OCI-LY3 (cell line): ENCODE measurements at regions not wholly inside any gene's neighbourhood (a gene's known extent, or its start where the extent isn't known, plus 50 kb on each side); places are given as distances from the start of the nearest gene placed in this dataset.

Source experiments
- H2AFZ ChIP-seq: fragments of 200-600, 300-600 bp; shearing (Covaris generic); 2 replicates; pipeline ENCODE4 v1.6.0; 2014; ENCODE audit warnings: antibody characterized with exemption, low read depth, low read length
- H3K27ac ChIP-seq: fragments of 200-600, 300-600 bp; sonication (generic); 2 replicates; pipeline ENCODE4 v1.5.1; 2014; ENCODE audit warnings: mild to moderate bottlenecking, low read length, moderate library complexity, mixed read lengths
- H3K27me3 ChIP-seq: fragments of 200-600, 300-600 bp; sonication (generic); 2 replicates; pipeline ENCODE4 v1.6.1; 2014; ENCODE audit warnings: low read depth, low read length, mixed read lengths
- H3K36me3 ChIP-seq: fragments of 200-600, 300-600 bp; sonication (generic); replicated peaks from 2 replicates; pipeline ENCODE3; 2014; ENCODE audit warnings: low read depth, low read length, mixed read lengths
- H3K4me1 ChIP-seq: fragments of 300-600, 200-600 bp; sonication (generic); 2 replicates; pipeline ENCODE4 v1.6.1; 2014; ENCODE audit warnings: low read length, mixed read lengths
- H3K4me2 ChIP-seq: fragments of 200-600, 300-600 bp; sonication (generic); 2 replicates; pipeline ENCODE4 v1.6.1; 2014; ENCODE audit warnings: low read length, mixed read lengths
- H3K4me3 ChIP-seq: fragments of 300-600, 200-600 bp; sonication (generic); 2 replicates; pipeline ENCODE4 v1.5.1; 2014; ENCODE audit warnings: antibody characterized with exemption, mild to moderate bottlenecking, low read length, moderate library complexity
- H3K79me2 ChIP-seq: fragments of 300-600, 200-600 bp; shearing (Covaris generic); 2 replicates; pipeline ENCODE4 v1.6.1; 2014; ENCODE audit warnings: mild to moderate bottlenecking, low read length, mixed read lengths
- H3K9ac ChIP-seq: fragments of 300-600, 200-600 bp; shearing (Covaris generic); 2 replicates; pipeline ENCODE4 v1.6.0; 2014; ENCODE audit warnings: mild to moderate bottlenecking, low read length, moderate library complexity
- H3K9me3 ChIP-seq: fragments of 200-600, 300-600 bp; shearing (Covaris generic); 2 replicates; pipeline ENCODE4 v1.6.1; 2014; ENCODE audit warnings: low read length, mixed read lengths; ENCODE audit not compliant: insufficient read depth
- H4K20me1 ChIP-seq: fragments of 200-600, 300-600 bp; sonication (generic); 2 replicates; pipeline ENCODE4 v1.6.1; 2016; ENCODE audit warnings: low read length, mixed read lengths; ENCODE audit not compliant: insufficient read depth
- EZH2phosphoT487 ChIP-seq: fragments of 200-600 bp; shearing (Covaris generic); IDR thresholded peaks from 2 replicates; pipeline ENCODE4 v1.6.1; 2018; ENCODE audit warnings: antibody characterized with exemption, mixed run types, low read depth
- TF ChIP-seq, protein P1 (sequence below): fragments of 200-600, 300-600 bp; sonication (generic); IDR thresholded peaks from 2 replicates; pipeline ENCODE4 v1.5.1; 2014; ENCODE audit warnings: antibody characterized with exemption, low read length, low read depth

DNA sequence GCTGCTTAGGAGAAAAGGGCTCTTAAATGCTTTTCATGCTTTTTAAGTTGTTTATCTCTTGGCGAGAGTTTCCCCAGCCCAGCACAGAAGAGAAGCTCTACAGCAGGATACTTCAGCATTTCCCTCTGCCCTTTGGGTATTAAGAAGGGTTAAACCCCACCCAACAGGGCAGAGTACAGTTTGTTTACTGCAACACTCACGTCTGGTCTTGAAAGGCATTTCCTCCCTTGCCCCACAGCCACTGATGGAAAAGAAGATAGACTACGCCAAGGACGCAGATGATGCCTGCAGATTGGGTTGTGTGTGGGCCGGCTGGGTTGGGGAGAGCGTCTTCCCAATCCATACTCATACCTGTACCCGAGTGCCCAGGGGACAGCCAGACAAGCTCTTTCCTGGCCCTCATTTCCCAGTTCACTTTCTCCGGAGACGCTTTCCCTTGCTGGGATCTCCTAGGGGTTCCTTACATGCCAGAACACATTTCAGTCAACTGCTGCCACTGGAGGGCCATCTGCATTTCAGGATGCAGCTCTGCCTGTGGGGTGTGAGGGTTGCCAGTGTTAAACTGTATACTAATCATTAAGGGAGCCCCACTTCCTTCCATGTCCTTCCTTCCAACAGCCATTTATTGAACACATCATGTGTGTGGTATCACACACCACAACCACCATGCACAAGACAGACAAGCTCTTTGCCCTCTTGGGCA is 96.5 kb upstream of the DHX15 start:
- TF ChIP-seq, protein P1, sequence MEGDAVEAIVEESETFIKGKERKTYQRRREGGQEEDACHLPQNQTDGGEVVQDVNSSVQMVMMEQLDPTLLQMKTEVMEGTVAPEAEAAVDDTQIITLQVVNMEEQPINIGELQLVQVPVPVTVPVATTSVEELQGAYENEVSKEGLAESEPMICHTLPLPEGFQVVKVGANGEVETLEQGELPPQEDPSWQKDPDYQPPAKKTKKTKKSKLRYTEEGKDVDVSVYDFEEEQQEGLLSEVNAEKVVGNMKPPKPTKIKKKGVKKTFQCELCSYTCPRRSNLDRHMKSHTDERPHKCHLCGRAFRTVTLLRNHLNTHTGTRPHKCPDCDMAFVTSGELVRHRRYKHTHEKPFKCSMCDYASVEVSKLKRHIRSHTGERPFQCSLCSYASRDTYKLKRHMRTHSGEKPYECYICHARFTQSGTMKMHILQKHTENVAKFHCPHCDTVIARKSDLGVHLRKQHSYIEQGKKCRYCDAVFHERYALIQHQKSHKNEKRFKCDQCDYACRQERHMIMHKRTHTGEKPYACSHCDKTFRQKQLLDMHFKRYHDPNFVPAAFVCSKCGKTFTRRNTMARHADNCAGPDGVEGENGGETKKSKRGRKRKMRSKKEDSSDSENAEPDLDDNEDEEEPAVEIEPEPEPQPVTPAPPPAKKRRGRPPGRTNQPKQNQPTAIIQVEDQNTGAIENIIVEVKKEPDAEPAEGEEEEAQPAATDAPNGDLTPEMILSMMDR: no peak
- no peak for TF ChIP-seq EZH2phosphoT487
- H3K79me2 ChIP-seq: no peaks in the 10 kb centered on the region
- no peak overlapping the region for H3K4me3 ChIP-seq
- H3K27me3 ChIP-seq: peaks cover 23% of the 10 kb centered on the region; the same call in 1 of the 2 replicates
- no peaks in the 10 kb centered on the region for H3K9me3 ChIP-seq
- no peaks in the 10 kb centered on the region for H3K36me3 ChIP-seq
- H2AFZ ChIP-seq: no peak overlapping the region
- no peak overlapping the region for H3K4me2 ChIP-seq
- H3K4me1 ChIP-seq: no peaks in the 10 kb centered on the region
- H3K9ac ChIP-seq: no peak overlapping the region
- H4K20me1 ChIP-seq: no peaks in the 10 kb centered on the region
- H3K27ac ChIP-seq: no peak overlapping the region

DNA sequence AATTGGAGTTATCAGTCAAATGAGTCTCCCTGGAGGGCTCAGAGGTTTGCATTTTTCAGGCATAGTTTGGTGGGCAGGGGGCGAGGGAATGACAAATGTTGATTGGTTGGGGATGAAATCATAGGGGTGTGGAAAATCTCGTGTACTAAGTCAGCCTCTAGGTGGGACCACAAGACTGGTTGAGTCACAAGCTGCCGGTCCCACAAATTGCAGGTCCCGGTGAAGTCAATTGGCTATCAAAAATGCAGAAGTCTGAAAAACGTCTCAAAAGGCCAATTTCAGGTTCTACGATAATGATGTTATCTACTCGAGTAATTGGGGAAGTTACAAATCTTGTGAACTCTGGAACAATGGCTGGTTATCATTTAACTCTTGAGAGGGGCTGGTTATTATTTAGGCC is 98.8 kb upstream of the DHX15 start:
- Histone ChIP-seq H3K4me1 (no peaks in the 10 kb centered on the region), H4K20me1 (no peaks in the 10 kb centered on the region), H3K4me3 (no peak overlapping the region), H3K27ac (no peak overlapping the region), H3K4me2 (no peak overlapping the region), H2AFZ (no peak overlapping the region), H3K79me2 (no peaks in the 10 kb centered on the region), H3K9ac (no peak overlapping the region), H3K27me3 (peaks cover 17% of the 10 kb centered on the region; the same call in 1 of the 2 replicates), H3K9me3 (no peaks in the 10 kb centered on the region), H3K36me3 (no peaks in the 10 kb centered on the region)
- TF ChIP-seq, protein P1: no peak
- TF ChIP-seq EZH2phosphoT487: no peak

DNA sequence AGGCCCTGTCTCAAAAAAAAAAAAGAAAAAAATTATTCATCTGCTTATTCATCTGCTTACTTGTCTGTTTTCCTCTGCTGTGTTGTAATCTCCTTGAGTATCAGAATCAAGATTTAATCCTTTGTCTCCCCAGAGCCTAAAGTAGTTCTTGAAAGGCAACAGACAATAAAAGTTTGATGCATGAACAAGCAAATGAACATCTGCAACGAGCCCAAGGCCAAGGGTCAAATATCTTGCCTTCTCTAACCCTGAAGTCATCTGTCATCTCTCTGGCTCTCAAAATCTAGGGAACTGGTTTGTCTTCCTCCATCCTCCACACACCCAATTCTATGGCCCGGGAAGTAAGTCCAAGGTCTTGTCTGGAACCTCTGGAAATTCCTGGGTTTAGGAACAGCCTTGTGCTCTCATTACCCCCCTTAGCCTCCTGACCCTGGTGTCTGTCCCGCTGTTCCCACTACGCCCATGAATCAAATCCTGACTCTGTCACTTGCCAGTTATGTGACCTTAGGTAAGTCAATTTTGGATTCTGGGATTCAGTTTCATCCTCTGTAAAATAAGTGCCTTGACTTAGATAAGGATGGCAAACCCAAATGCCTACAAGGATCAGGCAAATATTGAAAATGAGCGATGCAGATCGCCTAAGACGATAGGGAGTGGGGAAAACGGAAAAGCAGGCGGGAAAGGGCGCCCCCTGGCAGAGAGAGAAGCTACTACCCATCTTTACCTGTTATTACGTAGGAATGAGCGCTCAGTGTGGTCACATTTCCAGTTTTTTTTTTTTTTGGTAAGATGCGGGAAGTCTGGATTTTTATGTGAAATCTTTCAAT is 102.7 kb upstream of the DHX15 start:
- TF ChIP-seq, protein P1: peak; percentile 54
- no peak for TF ChIP-seq EZH2phosphoT487
- Histone ChIP-seq H3K4me1 (no peaks in the 10 kb centered on the region), H3K27ac (no peak overlapping the region), H3K27me3 (peaks cover 10% of the 10 kb centered on the region; the same call in 1 of the 2 replicates), H2AFZ (no peak overlapping the region), H4K20me1 (no peaks in the 10 kb centered on the region), H3K4me3 (no peak overlapping the region), H3K9ac (no peak overlapping the region), H3K4me2 (no peak overlapping the region), H3K36me3 (no peaks in the 10 kb centered on the region), H3K79me2 (no peaks in the 10 kb centered on the region), H3K9me3 (no peaks in the 10 kb centered on the region)

DNA sequence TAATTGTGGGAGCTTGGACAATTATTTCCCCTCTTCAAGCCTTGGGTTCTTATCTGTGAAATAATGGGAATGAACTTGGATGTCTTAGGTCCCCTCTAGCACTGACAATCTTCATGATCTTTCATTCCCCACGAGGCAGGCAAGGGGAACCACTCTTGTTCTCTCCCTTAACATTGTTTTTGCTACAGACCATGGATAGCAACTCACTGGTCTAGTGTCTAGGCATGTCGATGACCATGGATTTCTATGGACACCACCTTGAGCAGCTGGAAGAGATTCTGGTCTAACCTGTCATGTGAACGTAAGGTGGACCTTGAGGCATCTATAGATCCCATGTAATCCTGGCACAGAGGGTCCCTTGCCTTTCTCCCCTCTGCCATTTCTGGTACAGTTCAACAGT is 104.1 kb upstream of the DHX15 start:
- Histone ChIP-seq H3K9me3 (no peaks in the 10 kb centered on the region), H3K79me2 (no peaks in the 10 kb centered on the region), H3K4me1 (no peaks in the 10 kb centered on the region), H2AFZ (no peak overlapping the region), H3K4me3 (no peak overlapping the region), H3K27me3 (peaks cover 10% of the 10 kb centered on the region; the same call in 1 of the 2 replicates), H3K36me3 (no peaks in the 10 kb centered on the region), H3K9ac (no peak overlapping the region), H3K4me2 (no peak overlapping the region), H3K27ac (no peak overlapping the region), H4K20me1 (no peaks in the 10 kb centered on the region)
- TF ChIP-seq, protein P1: no peak
- TF ChIP-seq EZH2phosphoT487: no peak
